MM.1S (cell line): ENCODE measurements at regions not wholly inside any gene's neighbourhood (a gene's known extent, or its start where the extent isn't known, plus 50 kb on each side); places are given as distances from the start of the nearest gene placed in this dataset.

ENCODE experiments used
- CTCF ChIP-seq: fragments of 300-600 bp; sonication (generic); IDR thresholded peaks from 2 replicates; pipeline ENCODE4 v1.5.1; 2016; ENCODE audit warnings: antibody characterized with exemption, low read length, mixed read lengths
- EZH2 ChIP-seq: fragments of 300-600 bp; sonication (generic); optimal IDR thresholded peaks from 2 replicates; pipeline ENCODE3; 2017; ENCODE audit warnings: low read depth, mild to moderate bottlenecking, antibody characterized with exemption, low read length, mixed read lengths
- EZH2phosphoT487 ChIP-seq: fragments of 300-600 bp; sonication (generic); IDR thresholded peaks from 2 replicates; pipeline ENCODE4 v1.6.1; 2018; ENCODE audit warnings: antibody characterized with exemption, low read length

- TF ChIP-seq CTCF (no peak), EZH2 (no peak), EZH2phosphoT487 (no peak)
These were observed 88.8 kb upstream of the TMEM72 start for GRCh38 chr10:44822349-44822748.
